ENCODE measurements at regions not wholly inside any gene's neighbourhood (a gene's known extent, or its start where the extent isn't known, plus 50 kb on each side); places are given as distances from the start of the nearest gene placed in this dataset.

GRCh38 chrX:15098505-15098904, 171.4 kb downstream of the ASB9 start:
- TF ChIP-seq CTCF (IDR thresholded peaks at IDR 0.05) (no peak), POLR2A (IDR thresholded peaks at IDR 0.05) (no peak)
